ENCODE measurements at regions not wholly inside any gene's neighbourhood (a gene's known extent, or its start where the extent isn't known, plus 50 kb on each side); places are given as distances from the start of the nearest gene placed in this dataset.

DNA sequence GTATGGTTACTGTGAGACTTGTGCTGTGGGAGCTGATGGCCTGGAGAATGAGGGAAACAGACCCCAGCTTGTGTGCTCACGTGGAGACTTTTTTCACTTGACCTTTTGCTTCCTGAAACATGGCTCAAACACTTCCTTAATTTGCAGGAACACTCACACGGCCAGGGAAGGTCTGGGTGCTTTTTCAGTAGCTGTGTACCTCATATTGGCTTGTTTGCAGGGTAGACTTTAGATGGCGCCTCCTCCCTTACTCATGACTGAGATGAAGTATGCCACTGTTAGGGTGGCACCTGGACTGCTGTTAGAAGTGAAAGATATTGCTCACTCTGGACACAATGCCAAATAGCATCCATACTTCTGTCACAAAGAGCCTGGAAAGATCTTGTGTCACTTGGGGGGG is 75.7 kb upstream of the WDR1 start:
- no peak overlapping the region for H3K27ac Mint-ChIP-seq
- DNase-seq (ENCODE audit: low spot score in 2 of 2, unreplicated experiment in 2 of 2), result no peak
- H3K4me1 Mint-ChIP-seq, result no peaks in the 10 kb centered on the region
- H3K27me3 Mint-ChIP-seq (ENCODE audit: low read depth), result peaks cover 2% of the 10 kb centered on the region
- no peak overlapping the region for H3K4me3 Mint-ChIP-seq
- no peaks in the 10 kb centered on the region for H3K36me3 Mint-ChIP-seq
- TF ChIP-seq, protein P1, sequence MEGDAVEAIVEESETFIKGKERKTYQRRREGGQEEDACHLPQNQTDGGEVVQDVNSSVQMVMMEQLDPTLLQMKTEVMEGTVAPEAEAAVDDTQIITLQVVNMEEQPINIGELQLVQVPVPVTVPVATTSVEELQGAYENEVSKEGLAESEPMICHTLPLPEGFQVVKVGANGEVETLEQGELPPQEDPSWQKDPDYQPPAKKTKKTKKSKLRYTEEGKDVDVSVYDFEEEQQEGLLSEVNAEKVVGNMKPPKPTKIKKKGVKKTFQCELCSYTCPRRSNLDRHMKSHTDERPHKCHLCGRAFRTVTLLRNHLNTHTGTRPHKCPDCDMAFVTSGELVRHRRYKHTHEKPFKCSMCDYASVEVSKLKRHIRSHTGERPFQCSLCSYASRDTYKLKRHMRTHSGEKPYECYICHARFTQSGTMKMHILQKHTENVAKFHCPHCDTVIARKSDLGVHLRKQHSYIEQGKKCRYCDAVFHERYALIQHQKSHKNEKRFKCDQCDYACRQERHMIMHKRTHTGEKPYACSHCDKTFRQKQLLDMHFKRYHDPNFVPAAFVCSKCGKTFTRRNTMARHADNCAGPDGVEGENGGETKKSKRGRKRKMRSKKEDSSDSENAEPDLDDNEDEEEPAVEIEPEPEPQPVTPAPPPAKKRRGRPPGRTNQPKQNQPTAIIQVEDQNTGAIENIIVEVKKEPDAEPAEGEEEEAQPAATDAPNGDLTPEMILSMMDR (IDR thresholded peaks at IDR 0.05; ENCODE audit: unreplicated experiment), result no peak
- no peaks in the 10 kb centered on the region for H3K9me3 Mint-ChIP-seq

DNA sequence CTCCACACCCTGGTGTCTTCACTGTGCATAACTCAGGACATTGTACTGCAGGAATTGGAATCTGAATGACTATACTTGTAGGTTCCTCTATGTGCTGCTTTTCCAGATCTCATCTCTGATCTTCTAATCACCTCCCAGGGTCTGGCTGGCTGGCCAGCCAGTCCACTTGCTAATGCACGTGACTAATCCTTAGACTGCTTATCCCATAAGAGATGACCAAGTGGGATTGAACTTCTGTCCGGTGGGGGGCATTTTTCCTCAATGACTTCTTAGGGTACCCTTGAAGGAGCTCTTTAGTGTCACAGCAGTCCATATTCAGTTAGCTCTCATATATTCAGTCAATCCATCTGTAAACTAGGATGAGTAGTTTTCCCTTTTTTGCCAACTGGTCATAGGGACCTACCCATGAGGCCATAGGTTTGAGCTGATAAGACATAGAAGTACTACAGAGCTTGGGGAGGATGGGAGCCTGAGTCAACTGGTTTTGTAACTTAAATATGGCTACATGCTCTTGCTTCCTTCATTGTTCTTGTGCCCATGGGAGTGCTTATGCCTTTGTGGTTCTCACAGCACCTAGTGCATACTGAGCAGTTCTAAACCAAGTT is 71.9 kb upstream of the WDR1 start:
- H3K27ac Mint-ChIP-seq, result no peak overlapping the region
- no peaks in the 10 kb centered on the region for H3K9me3 Mint-ChIP-seq
- no peak for DNase-seq (ENCODE audit: low spot score in 2 of 2, unreplicated experiment in 2 of 2)
- no peak overlapping the region for H3K4me3 Mint-ChIP-seq
- H3K27me3 Mint-ChIP-seq (ENCODE audit: low read depth), result peaks cover 2% of the 10 kb centered on the region
- TF ChIP-seq, protein P1 (IDR thresholded peaks at IDR 0.05; ENCODE audit: unreplicated experiment), result no peak
- no peaks in the 10 kb centered on the region for H3K36me3 Mint-ChIP-seq
- H3K4me1 Mint-ChIP-seq, result peaks cover 2% of the 10 kb centered on the region

DNA sequence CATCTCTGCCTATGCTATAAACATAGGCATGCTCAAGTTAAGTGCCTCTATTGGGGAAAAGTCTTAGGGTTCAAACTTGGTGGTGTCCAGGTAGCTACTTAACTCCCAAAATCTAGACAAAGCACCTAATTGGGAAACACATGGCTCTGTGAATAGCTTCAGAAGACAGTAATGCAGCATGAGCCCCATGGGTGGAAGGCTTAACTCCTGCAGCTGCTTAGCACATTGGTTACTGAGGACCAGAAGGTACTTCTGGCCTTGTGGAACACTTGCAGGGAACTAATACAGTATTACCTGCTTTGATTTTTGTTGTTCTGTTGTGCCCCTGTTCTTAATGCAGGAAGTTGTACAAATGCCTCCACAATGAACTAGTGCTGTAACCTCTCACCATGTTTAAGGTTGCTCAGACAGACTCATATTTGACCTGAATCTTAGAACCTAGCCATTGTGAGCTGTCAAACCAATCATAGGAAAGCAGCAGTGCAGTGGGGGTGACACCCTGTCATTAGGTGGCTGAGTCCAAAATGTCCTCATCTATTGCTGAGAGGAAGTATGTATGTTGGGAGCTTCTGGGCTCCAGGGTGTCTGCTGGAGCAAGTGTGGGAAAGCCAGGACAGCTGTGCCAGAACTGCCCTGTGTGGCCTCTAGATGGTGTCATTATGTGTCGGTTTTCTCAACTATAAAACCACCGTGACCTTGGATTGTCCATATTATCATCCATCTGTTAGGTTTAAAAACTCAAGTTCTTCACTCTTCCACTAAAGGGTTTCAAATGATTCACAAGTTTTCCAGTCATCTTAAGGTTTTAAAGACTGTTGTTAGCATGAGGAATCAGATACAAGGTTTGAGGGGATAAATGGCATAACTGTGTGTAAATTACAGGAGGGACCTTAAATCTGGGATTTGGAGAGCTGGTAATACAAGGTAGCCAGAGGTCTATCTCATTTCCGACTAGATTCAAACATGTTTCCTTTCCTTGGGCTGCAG is 69.9 kb upstream of the WDR1 start:
- Mint-ChIP-seq H3K4me1 (peaks cover 2% of the 10 kb centered on the region), H3K27me3 (ENCODE audit: low read depth) (no peaks in the 10 kb centered on the region), H3K4me3 (no peak overlapping the region), H3K9me3 (no peaks in the 10 kb centered on the region), H3K36me3 (no peaks in the 10 kb centered on the region), H3K27ac (no peak overlapping the region)
- DNase-seq (ENCODE audit: low spot score in 2 of 2, unreplicated experiment in 2 of 2), result no peak
- TF ChIP-seq, protein P1 (IDR thresholded peaks at IDR 0.05; ENCODE audit: unreplicated experiment), result no peak

DNA sequence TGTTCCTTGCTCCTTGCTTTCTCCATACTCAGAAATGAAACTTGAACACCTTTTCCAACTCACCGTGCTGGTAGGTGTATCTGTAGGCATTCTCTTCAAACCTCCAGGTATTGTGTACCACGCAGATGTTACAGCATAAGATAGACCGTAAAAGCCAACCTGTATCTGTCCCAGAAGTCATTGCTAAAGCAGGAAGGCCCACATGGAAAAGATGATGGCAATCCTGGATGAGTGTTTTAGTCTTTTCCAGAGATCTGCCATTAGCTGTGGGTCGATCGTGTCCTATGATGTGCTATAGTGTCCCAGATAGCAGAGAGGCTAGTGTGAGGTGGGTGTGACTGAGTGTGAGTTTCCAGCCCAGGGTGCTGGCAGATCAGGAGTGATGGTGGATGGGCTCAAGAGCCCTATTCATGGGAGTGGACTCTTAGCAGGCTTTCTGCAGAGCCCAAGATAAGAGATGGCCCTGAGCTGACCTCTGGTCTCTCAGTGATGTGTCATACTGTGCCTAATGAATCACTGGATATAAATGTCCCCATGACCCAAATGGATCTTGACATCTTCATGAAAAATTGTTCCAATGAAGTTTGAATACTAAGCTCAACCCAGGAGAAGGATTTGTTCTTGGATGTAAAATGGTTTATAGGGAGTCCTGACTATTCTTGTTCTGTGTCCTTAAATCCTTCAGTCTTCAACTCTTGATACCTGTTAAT is 69.1 kb upstream of the WDR1 start:
- no peak overlapping the region for H3K4me3 Mint-ChIP-seq
- TF ChIP-seq, protein P1 (IDR thresholded peaks at IDR 0.05; ENCODE audit: unreplicated experiment), result no peak
- no peaks in the 10 kb centered on the region for H3K27me3 Mint-ChIP-seq (ENCODE audit: low read depth)
- H3K27ac Mint-ChIP-seq, result no peak overlapping the region
- DNase-seq (ENCODE audit: low spot score in 2 of 2, unreplicated experiment in 2 of 2), result no peak
- H3K9me3 Mint-ChIP-seq, result peaks cover 3% of the 10 kb centered on the region
- peaks cover 2% of the 10 kb centered on the region for H3K4me1 Mint-ChIP-seq
- H3K36me3 Mint-ChIP-seq, result no peaks in the 10 kb centered on the region

DNA sequence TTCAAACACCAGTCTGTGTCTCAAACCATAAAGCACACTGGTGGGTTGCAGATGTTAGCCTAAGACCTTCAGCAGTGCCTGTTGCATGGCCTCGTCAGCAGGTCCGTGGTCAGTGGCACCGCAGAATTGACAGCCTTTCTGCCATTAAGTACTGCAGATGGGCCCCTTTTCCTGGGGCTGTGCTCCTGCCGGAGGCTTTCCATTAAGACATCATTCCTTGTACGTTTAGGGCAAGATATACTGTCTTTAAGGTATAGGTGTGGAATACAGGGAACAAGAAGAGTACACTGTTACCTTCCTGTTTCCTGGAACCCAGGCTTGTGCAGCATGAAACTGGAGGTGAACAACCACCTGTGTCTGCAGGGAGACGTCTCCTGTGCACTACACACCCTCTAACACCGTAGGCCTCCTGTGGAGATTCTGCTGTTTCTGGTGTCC is 67.9 kb upstream of the WDR1 start:
- Mint-ChIP-seq H3K36me3 (no peaks in the 10 kb centered on the region), H3K9me3 (peaks cover 3% of the 10 kb centered on the region), H3K27me3 (ENCODE audit: low read depth) (no peaks in the 10 kb centered on the region), H3K27ac (no peak overlapping the region), H3K4me3 (no peak overlapping the region), H3K4me1 (peaks cover 2% of the 10 kb centered on the region)
- TF ChIP-seq, protein P1 (IDR thresholded peaks at IDR 0.05; ENCODE audit: unreplicated experiment), result no peak
- no peak for DNase-seq (ENCODE audit: low spot score in 2 of 2, unreplicated experiment in 2 of 2)
